ENCODE measurements at regions not wholly inside any gene's neighbourhood (a gene's known extent, or its start where the extent isn't known, plus 50 kb on each side); places are given as distances from the start of the nearest gene placed in this dataset.
A peak's percentile ranks its signal among the peaks of the same experiment; 100 is the strongest.

DNA sequence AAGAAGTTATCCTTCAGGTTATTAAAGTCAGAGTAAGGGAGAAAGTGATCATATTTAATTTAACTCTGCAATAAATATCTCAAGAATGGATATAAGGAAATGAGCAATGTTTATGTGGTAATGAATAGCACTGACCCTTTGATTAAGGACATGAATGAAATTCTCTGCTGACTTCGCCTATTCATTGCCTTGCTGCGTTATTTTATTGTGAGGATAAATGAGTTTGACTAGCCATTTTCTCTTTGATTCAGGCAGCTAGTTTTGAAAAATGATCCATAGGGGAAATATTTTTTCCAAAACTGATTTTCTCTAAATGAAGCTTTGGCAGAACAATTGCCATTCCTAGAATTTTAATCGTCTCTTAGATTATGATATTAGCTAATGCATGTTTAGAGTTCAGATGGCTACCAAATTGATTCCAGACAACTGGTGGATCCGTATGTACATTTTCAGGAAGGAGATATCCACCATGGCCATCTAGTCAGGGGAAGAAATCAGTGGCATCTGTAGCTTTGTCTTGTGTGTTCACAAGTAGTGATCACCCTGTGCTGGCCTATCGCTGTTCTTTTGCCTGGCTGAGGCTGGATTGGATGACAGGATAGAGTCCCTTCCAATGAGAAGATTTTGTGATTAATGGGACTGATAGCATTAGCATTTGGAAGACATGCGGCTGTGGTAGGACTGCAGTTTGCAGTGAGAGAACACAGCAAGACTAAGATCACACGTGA is 302.3 kb upstream of the RGS6 start:
- 93% methylated on average over 3 of the region's 7 CpGs; no CpG with 5 or more reads in 1 of the 2 experiments for WGBS, 2 experiments (ENCODE audit: extremely low coverage in 2 of 2, insufficient read length in 1 of 2)
- Histone ChIP-seq H2AK9ac (replicated peaks; ENCODE audit: low read depth, low read length, poor library complexity) (no peak overlapping the region), H3K9me1 (ENCODE audit: insufficient read depth, low read length) (peaks cover 6% of the 10 kb centered on the region; the same call in 1 of the 2 replicates), H3K18ac (ENCODE audit: low read depth, low read length) (no peak overlapping the region), H2BK5ac (ENCODE audit: low read depth, low read length, poor library complexity, severe bottlenecking) (no peak overlapping the region), H3K4me2 (ENCODE audit: low read depth, low read length) (no peak overlapping the region), H4K20me1 (ENCODE audit: insufficient read depth, low read length) (no peaks in the 10 kb centered on the region), H2AK5ac (ENCODE audit: low read depth, low read length) (peak overlapping the region; percentile 35; the same call in 1 of the 2 replicates), H3K23ac (ENCODE audit: low read depth, low read length) (no peak overlapping the region), H3K9me3 (ENCODE audit: control insufficient read depth, insufficient read depth, low read length) (no peaks in the 10 kb centered on the region), H2AFZ (replicated peaks; ENCODE audit: low read length, poor library complexity) (no peak overlapping the region), H3K27ac (ENCODE audit: insufficient read depth, low read length) (no peak overlapping the region), H4K5ac (ENCODE audit: low read depth, low read length) (0 out of 2 replicates have a peak overlapping the region, but pooled peaks have one; percentile 1), H3K4me1 (ENCODE audit: control insufficient read depth, insufficient read depth, low read length) (peaks cover 2% of the 10 kb centered on the region), H2BK15ac (ENCODE audit: low read depth, low read length) (no peak overlapping the region), H4K91ac (ENCODE audit: insufficient read depth, low read depth, low read length) (no peak overlapping the region), H3K27me3 (ENCODE audit: control insufficient read depth, insufficient read depth, low read length) (no peaks in the 10 kb centered on the region), H2BK120ac (ENCODE audit: low read depth, low read length) (no peak overlapping the region), H3K4ac (ENCODE audit: low read depth, low read length) (no peak overlapping the region), H3K79me1 (ENCODE audit: low read depth in 1 of 2, low read length in 2 of 2) (peaks cover 7 to 12% of the 10 kb centered on the region in 2 experiments; a peak in 3 of 4 replicates), H3K56ac (ENCODE audit: extremely low read depth, insufficient read depth, low read length) (no peak overlapping the region), H3K14ac (replicated peaks; ENCODE audit: low read depth, low read length) (0 out of 2 replicates have a peak overlapping the region, but pooled peaks have one; percentile 25), H3K4me3 (ENCODE audit: insufficient read depth, low read depth, low read length) (no peak overlapping the region), H3K36me3 (ENCODE audit: control insufficient read depth, insufficient read depth, low read length) (peaks cover 6% of the 10 kb centered on the region), H4K8ac (ENCODE audit: low read depth in 2 of 2, low read length in 2 of 2) (no peak overlapping the region; a peak in 1 of 4 replicates), H2BK20ac (ENCODE audit: low read depth, low read length) (no peak overlapping the region), H3K9ac (ENCODE audit: low read depth, low read length) (no peak overlapping the region)
- TF ChIP-seq CHD1 (IDR thresholded peaks at IDR 0.05; ENCODE audit: low read depth, low read length), result no peak
- no peak for TF ChIP-seq MAZ (IDR thresholded peaks at IDR 0.05; ENCODE audit: borderline replicate concordance, low read depth, low read length)
- no peak for TF ChIP-seq MXI1 (IDR thresholded peaks at IDR 0.05; ENCODE audit: borderline replicate concordance, low read depth, low read length)
- TF ChIP-seq RCOR1 (IDR thresholded peaks at IDR 0.05; ENCODE audit: insufficient replicate concordance, low read length), result no peak
- TF ChIP-seq, protein P1, sequence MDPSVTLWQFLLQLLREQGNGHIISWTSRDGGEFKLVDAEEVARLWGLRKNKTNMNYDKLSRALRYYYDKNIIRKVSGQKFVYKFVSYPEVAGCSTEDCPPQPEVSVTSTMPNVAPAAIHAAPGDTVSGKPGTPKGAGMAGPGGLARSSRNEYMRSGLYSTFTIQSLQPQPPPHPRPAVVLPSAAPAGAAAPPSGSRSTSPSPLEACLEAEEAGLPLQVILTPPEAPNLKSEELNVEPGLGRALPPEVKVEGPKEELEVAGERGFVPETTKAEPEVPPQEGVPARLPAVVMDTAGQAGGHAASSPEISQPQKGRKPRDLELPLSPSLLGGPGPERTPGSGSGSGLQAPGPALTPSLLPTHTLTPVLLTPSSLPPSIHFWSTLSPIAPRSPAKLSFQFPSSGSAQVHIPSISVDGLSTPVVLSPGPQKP (IDR thresholded peaks at IDR 0.05; ENCODE audit: borderline replicate concordance, low read depth, low read length), result no peak
- TF ChIP-seq, protein P2, sequence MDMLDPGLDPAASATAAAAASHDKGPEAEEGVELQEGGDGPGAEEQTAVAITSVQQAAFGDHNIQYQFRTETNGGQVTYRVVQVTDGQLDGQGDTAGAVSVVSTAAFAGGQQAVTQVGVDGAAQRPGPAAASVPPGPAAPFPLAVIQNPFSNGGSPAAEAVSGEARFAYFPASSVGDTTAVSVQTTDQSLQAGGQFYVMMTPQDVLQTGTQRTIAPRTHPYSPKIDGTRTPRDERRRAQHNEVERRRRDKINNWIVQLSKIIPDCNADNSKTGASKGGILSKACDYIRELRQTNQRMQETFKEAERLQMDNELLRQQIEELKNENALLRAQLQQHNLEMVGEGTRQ (IDR thresholded peaks at IDR 0.05; ENCODE audit: low read depth, low read length), result no peak
- TF ChIP-seq SMC3 (IDR thresholded peaks at IDR 0.05; ENCODE audit: low read depth, low read length), result no peak
- no peak for TF ChIP-seq BHLHE40 (IDR thresholded peaks at IDR 0.05; ENCODE audit: low read depth, low read length)
- TF ChIP-seq MAFK (IDR thresholded peaks at IDR 0.05; ENCODE audit: low read depth, low read length), result no peak
- TF ChIP-seq POLR2A (IDR thresholded peaks at IDR 0.05; ENCODE audit: low read depth, low read length), result no peak
- TF ChIP-seq RFX5 (IDR thresholded peaks at IDR 0.05; ENCODE audit: low read depth, low read length), result no peak
- BruUV-seq (replicated peaks), result no TSS peak
- POLR2A ChIA-PET (ENCODE audit: unreplicated experiment), result no interaction called here
- intact Hi-C loops (cut with micrococcal nuclease), result no loop called here
- ATAC-seq (ENCODE audit: low read depth), result no peak
- in situ Hi-C loops (cut with MboI; ENCODE audit: low sequenced_read_pairs), result no loop called here
- dilution Hi-C loops (cut with HindIII; ENCODE audit: low sequenced_read_pairs, unreplicated experiment), result no loop called here
- CTCF ChIA-PET, result no interaction called here
- DNase-seq, result peak; percentile 21
